Muscle of arm (tissue), 1 donor: ENCODE measurements at regions not wholly inside any gene's neighbourhood (a gene's known extent, or its start where the extent isn't known, plus 50 kb on each side); places are given as distances from the start of the nearest gene placed in this dataset.

Experiments used
- DNase-seq: peaks from one replicate; pipeline ENCODE4 v3.0.0-alpha.2; 2013

DNA sequence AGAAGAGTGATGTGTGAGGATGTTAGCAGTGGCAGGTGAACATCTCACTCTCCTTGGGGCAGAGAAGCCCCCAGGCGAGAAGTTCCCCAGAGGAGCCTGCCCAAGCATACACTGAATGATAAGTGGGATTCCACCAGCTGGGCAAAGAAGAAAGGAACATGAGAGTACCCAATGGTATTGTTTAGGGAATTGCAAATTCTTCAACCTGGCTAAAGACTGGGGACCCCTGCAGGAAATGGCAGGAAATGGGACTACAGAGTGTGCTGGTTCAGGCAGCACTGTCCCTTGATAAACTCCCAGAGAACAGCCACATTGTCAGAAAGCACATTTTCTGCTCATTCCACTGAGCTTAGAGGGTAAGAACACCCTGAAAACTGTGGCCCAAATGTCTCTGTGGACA is 121.3 kb downstream of the RPS29 start:
- no peak for DNase-seq

- DNase-seq = no peak
These were observed 123.0 kb downstream of the RPS29 start for GRCh38 chr14:49463146-49463545.

- DNase-seq = peak; percentile 61
These were observed 124.4 kb downstream of the RPS29 start for GRCh38 chr14:49461529-49462401.

- peak; percentile 25 for DNase-seq
These were observed 125.5 kb downstream of the RPS29 start for GRCh38 chr14:49460662-49461061.

DNA sequence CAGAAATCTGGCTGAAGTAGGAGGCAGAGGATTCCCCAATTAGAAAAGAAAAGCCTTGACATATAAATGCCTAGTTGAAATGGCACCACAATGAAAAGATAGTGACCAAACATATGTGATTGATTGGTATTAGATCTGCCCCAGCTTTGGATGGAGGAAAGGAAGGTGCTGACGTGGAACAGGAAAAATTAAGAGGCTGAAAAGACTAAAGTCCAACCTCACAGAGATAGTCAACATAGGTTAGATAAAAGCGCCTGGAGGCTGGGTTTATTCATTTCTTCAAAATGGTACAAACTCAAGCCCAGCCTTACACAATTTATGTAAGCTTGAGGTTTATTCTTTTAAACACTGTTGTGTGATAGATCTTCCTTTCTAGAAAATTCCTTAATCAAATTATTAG is 129.6 kb downstream of the RPS29 start:
- DNase-seq = no peak

DNA sequence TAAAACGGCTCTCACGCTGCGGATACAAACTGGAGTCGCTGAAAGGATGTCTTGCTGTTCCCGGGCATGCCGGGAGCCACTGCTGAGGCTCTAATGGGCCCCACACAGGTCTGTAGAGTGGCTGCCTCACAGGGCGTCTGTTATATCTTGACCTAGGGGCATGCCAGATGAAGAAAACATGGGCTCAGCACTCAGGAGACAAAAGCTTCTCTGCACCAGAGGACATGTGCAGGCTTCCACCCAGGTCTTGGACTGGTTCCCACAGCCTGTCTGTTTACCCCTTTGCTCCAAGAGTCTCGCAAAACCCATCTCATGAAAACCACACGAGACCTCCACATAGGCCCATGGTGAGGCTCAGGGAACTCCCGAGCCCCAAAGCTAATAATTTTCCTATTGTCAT is 134.2 kb downstream of the RPS29 start:
- DNase-seq = no peak

DNA sequence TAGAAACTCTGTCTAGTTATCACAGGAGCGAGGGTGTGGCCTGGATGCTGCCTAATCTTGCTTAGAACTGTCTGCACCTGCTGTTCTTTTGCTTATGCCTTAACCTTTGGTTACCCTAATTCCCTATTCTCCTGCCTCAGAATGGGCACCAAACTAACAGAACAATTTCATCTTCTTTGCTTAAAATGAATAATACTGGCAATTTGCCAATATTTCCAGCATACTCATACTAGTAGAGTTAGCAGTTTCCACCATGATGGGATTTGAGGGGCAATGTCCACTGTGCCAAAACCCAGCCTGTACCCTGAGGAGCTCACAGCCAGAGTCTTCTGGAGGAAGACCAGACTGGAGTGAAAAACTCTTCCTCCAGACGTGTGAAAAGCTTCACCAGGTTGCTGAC is 136.4 kb downstream of the RPS29 start:
- no peak for DNase-seq

GRCh38 chr14:49447540-49448107 is 138.6 kb downstream of the RPS29 start:
- no peak for DNase-seq

DNA sequence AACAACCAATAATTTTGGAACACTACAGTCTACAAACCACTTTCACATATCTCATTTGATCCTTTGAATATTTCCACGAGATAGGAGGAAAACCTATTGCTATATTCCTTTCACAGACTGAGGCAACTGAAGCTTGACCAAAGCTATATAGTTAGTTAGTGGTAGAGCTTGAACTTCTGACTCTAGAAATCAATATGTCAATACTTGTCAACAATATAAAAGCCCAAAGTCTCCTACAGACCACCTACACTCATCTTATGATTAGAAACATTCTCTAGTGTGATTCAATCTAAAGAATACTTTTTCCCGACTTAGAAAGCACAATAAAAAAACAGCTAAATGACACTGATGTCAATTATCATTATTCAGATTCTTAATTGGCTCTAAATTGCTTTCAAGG is 139.4 kb downstream of the RPS29 start:
- no peak for DNase-seq

- DNase-seq = no peak
These were observed 147.9 kb downstream of the RPS29 start for GRCh38 chr14:49438256-49438770.

DNA sequence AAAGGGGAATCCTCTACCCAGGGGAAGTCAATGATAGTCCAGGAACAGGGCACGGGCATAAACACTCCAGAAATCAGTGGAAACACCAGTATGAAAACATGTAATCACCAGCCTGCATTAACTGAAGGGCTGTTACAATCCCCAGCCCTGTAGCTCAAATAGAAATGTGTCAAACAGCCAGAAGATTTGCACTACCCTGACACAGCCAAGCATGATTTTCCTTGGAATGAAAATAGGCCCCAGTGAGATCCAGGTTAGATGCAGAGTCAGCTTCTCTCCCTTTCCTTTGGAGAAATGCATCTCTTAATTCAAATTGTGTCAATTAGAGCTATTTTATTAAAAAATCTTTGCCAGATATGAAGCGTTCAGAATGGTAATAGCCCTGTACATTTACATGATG is 158.1 kb downstream of the RPS29 start:
- no peak for DNase-seq

DNA sequence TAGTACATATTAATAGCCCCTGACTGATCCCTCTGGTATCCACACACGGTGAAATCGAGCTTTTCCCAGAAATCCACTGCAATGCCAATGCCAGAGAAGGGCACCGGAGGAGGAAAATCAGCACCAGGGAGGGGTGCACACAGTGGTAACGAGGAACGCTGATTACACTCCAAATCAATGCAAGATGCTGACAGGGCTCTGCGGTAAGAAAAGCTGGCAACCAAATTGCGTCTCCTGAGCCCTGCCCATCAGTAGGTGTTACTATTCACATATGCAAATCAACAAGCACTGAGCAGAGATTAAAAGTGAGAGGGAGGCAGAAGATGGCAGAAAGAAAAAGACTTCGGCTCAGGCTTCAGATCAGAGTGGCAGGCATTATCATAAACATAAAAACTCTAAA is 159.1 kb downstream of the RPS29 start:
- no peak for DNase-seq

DNA sequence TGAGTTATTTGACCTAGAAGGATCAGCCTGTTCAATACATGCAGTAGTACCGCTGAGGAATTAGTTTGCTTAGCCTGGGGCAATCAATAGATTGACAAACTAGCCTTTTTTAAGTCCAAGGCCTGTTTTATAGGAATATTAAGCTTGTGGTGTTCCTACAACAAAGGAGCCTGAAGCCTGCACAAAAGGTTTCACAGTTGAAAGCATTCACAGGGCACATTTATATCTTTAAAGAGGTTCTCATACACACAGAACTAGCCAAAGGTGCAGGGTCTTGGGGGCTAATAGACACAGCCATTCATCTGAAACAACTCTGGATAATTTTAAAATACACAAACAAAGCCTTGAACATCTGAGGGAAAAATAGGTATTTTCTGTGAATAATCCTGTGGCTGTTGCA is 160.3 kb downstream of the RPS29 start:
- DNase-seq = no peak

DNA sequence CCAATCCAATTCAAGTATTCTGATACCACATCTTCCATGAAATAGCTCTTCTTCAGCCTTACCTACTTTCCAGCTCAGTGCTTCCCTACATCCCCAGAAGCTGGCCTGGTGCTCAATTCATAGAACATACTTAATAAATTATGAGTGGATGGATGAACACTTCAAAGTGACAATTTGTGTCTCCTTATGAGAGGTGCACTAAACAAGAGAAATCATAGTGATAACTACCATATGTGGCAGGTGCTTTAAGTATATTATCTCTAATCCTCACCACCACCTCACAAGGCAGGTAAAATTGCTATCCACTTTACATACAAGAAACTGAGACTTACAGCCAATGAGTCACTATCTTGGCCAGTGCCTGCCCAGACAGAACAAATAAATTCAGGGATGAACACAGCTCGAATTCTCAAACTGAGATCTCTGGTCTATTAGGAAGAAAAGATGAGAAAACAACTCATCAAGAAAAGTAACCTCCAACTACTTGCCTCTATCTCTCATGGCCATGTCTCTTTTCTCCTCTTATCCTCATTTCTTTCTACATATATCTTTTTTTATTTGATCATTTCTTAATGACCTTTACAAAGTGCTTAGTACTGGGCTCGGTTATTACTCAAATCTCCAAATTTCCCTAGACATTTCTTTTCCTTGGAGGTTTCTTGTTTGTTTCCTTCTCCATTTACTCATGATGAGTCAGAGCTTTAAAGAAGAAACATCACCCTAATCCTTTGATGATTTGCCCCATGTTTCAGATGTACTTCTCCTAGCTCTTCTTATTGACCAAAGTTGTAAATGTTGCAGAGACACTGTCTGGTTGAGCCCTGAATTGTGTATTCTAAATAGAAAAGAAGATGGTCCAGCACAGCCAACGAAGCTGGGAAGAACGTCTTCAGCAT is 161.5 kb downstream of the RPS29 start:
- DNase-seq = no peak

DNA sequence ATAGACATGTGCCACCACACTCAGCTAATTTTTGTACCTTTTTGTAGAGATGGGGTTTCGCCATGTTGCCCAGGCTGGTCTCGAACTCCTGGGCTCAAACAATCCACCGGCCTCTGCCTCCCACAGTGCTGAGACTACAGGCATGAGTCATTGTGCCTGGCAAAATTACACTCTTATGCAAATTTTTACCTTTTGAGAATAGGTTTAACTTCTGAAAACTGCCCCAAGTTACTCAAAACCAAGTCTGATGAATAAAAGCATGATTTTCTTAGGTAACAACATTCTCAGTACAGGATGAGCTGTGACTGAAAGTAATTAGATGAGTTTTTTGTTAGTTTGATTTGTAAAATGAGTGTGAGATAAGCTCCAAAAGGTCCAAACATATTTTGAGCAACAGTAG is 166.0 kb downstream of the RPS29 start:
- no peak for DNase-seq

- DNase-seq = no peak
These were observed 167.4 kb downstream of the RPS29 start for GRCh38 chr14:49418789-49419188.

DNA sequence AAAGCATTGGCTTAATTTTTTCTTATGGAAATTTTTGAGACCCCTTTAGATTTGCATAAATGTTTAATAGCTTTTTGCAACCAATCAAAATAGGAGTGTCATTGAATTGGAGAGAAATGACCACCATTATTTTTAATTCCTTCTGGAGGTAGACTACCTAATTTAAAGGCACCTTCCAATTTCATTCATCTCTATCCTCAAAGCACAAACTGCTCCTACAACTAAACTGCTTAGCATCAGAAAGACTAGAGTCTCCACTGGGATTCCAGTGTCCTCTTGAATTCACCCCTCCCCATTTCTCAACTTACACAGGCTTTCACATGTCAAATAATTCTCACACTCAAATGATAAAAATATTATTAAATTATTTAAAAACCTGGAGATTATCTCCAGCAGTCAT is 168.4 kb downstream of the RPS29 start:
- DNase-seq = no peak

DNA sequence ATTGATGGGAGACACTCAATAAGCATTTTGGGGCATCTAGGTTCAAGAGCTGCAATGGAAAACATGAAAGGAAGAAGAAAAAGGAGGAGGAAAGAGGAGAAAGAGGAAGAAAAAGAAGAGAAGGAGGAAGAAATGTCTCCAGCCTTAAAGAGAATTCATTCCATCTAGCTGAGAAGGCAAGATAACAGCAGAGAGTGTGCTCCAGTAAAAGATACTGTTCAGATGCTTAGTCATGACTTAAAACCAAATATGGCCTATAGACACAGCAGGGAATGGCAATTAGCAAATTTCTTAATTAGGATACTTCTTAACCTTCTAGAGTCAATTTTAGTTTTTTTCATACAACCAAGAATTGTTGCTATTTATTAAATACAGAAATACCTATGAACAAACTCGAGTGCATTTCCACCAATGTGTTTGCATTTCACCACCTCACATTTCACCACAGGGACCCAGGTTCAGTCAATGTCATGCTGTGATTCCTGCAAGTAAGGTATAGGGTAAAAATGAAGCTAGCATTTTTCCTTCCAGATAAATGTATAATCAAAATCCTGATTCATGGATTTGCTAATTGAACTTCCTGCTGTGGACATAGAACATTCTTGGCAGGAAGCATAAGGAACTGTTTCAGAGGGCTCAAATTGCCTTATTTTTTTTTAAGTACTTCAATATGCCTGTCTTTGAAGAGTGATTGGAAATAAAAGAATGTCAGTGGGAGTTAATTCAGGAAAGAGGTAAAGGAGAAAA is 177.8 kb downstream of the RPS29 start:
- DNase-seq = no peak

GRCh38 chr14:49405291-49405690 is 180.9 kb downstream of the RPS29 start:
- no peak for DNase-seq

DNA sequence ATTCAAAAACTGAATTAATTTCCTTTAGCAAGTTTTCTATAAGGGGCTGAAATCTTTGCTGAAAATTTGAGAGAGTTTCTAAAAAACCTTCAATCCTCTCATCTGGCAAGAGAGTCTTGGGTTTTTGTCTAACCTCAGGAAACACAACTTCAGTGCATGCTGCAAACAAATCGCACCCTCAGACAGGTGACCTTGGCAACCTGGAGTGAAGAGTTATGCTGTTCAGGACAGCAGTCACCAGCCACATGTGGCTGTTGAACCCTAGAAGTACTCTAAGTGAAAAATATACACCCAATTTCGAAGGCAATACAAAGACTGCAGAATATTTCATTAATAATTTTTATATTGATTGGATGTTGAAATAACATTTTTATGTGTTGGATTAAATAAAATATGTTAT is 184.8 kb downstream of the RPS29 start:
- DNase-seq = no peak

- DNase-seq = no peak
These were observed 189.4 kb downstream of the RPS29 start for GRCh38 chr14:49396801-49397200.

GRCh38 chr14:49381778-49382177 is 204.4 kb downstream of the RPS29 start:
- no peak for DNase-seq
